Ovary (tissue), 7 donors: ENCODE measurements at regions not wholly inside any gene's neighbourhood (a gene's known extent, or its start where the extent isn't known, plus 50 kb on each side); places are given as distances from the start of the nearest gene placed in this dataset.

Experiments
- DNase-seq, 5 donors: peaks; one replicate each; pipeline ENCODE4 v3.0.0-alpha.2; 2019 to 2020
- H3K27ac ChIP-seq, 2 donors: fragments of 200-600 bp; one replicate each; pipeline versions ENCODE4 v1.5.1 to v1.8.0; 2019 to 2022
- H3K27me3 ChIP-seq: fragments of 200-600 bp; one replicate; pipeline ENCODE4 v1.8.0; 2022
- H3K36me3 ChIP-seq: fragments of 200-600 bp; sonication (generic); one replicate; pipeline ENCODE4 v1.5.1; 2019
- H3K4me1 ChIP-seq: one replicate; pipeline ENCODE4 v1.8.1; 2013; ENCODE audit warnings: mild to moderate bottlenecking, moderate library complexity; ENCODE audit not compliant: insufficient read depth
- H3K4me3 ChIP-seq: fragments of 200-600 bp; sonication (generic); one replicate; pipeline ENCODE4 v1.5.1; 2017
- H3K9me3 ChIP-seq, 2 donors: fragments of 200-600 bp in 1 of 2; sonication (generic) in 1 of 2; one replicate each; pipeline versions ENCODE4 v1.5.1 to v1.8.1; 2013 to 2019; ENCODE audit warnings: mild to moderate bottlenecking in 1 of 2, moderate library complexity in 1 of 2
- CTCF ChIP-seq, 3 donors: fragments of 450-650 bp in 2 of 3; fragments of 200-600 bp in 1 of 3; IDR thresholded peaks; one replicate each; pipeline versions ENCODE4 v1.5.1 to v1.8.0; 2016 to 2022; ENCODE audit warnings: antibody characterized with exemption in 3 of 3, mild to moderate bottlenecking in 1 of 3
- EP300 ChIP-seq: sonication (generic); formaldehyde crosslinking; IDR thresholded peaks from one replicate; pipeline ENCODE4 v1.6.1; 2017; ENCODE audit warnings: antibody characterized with exemption
- POLR2A ChIP-seq: fragments of 450-650 bp; IDR thresholded peaks from one replicate; pipeline ENCODE4 v1.6.1; 2017; ENCODE audit warnings: antibody characterized with exemption, mild to moderate bottlenecking, moderate library complexity
- WGBS, 3 donors: extraction: QIAGEN DNeasy Blood & Tissue Kit in 1 of 3; methylation state at CpG; one replicate each; pipeline versions ENCODE4 v1.1.5 to v1.1.7; 2013 to 2017; 5-methylcytosine and 5-hydroxymethylcytosine counted together
- intact Hi-C, 4 donors: fragments of 100-400 bp; cut with DNase I; formaldehyde crosslinking; loops; one replicate each; pipeline versions ENCODE4 v1.11.0 to v1.15.1; 2022 to 2023
- donor health status: DM: no; HTN: no; CAD: no; lungs with moderate emphysema.
- donor health status: DM: no; HTN: no; CAD: no.
- donor health status: Bipolar disorder and iron deficiency.
- donor health status: DM: no; HTN: no; CAD: no.
- donor health status: DM: yes; HTN: yes; CAD: no.

GRCh38 chr5:164561933-164562872 lies 1056.8 kb downstream of the MAT2B start:
- DNase-seq = no peak
- H3K9me3 ChIP-seq = no peaks in the 10 kb centered on the region
- intact Hi-C loops = no loop called here
- H3K4me3 ChIP-seq = no peak overlapping the region
- no peak overlapping the region for H3K27ac ChIP-seq
- 71 to 75% (median 75%) methylated on average over 7 of the region's 7 CpGs for WGBS, 3 donors
- H3K27me3 ChIP-seq = no peaks in the 10 kb centered on the region
- no peaks in the 10 kb centered on the region for H3K4me1 ChIP-seq
- H3K36me3 ChIP-seq = no peaks in the 10 kb centered on the region
- no peak for TF ChIP-seq EP300
- TF ChIP-seq CTCF (IDR thresholded peaks at IDR 0.05) = no peak
- TF ChIP-seq POLR2A = no peak

GRCh38 chr5:164563370-164563769 lies 1058.0 kb downstream of the MAT2B start:
- no peaks in the 10 kb centered on the region for H3K27me3 ChIP-seq
- WGBS, 3 donors = 48 to 62% (median 59%) methylated on average over 1 of the region's 1 CpG
- no peaks in the 10 kb centered on the region for H3K9me3 ChIP-seq
- no peak for DNase-seq
- H3K36me3 ChIP-seq = no peaks in the 10 kb centered on the region
- intact Hi-C loops = no loop called here
- no peak overlapping the region for H3K27ac ChIP-seq
- H3K4me1 ChIP-seq = no peaks in the 10 kb centered on the region
- H3K4me3 ChIP-seq = no peak overlapping the region
- TF ChIP-seq CTCF (IDR thresholded peaks at IDR 0.05) (no peak), EP300 (no peak), POLR2A (no peak)

- H3K27me3 ChIP-seq = no peaks in the 10 kb centered on the region
- no peaks in the 10 kb centered on the region for H3K36me3 ChIP-seq
- 44 to 49% (median 47%) methylated on average over 2 of the region's 2 CpGs for WGBS, 3 donors
- no peak overlapping the region for H3K4me3 ChIP-seq
- intact Hi-C loops = no loop called here
- DNase-seq = no peak
- no peak for TF ChIP-seq POLR2A
- no peak for TF ChIP-seq EP300
- TF ChIP-seq CTCF (IDR thresholded peaks at IDR 0.05) = no peak
- no peak overlapping the region for H3K27ac ChIP-seq
- H3K4me1 ChIP-seq = no peaks in the 10 kb centered on the region
- no peaks in the 10 kb centered on the region for H3K9me3 ChIP-seq
Measured at GRCh38 chr5:164573397-164573796, 1068.0 kb downstream of the MAT2B start.

GRCh38 chr5:164577201-164577600 lies 1071.8 kb downstream of the MAT2B start:
- TF ChIP-seq CTCF (IDR thresholded peaks at IDR 0.05) (no peak), EP300 (no peak), POLR2A (no peak)
- Histone ChIP-seq H3K4me3 (no peak overlapping the region), H3K4me1 (no peaks in the 10 kb centered on the region), H3K36me3 (no peaks in the 10 kb centered on the region), H3K9me3 (no peaks in the 10 kb centered on the region), H3K27ac (no peak overlapping the region), H3K27me3 (no peaks in the 10 kb centered on the region)
- WGBS, 3 donors = 79 to 81% (median 80%) methylated on average over 2 of the region's 2 CpGs
- intact Hi-C loops = no loop called here
- no peak for DNase-seq
